PC-9 (cell line): ENCODE measurements at regions not wholly inside any gene's neighbourhood (a gene's known extent, or its start where the extent isn't known, plus 50 kb on each side); places are given as distances from the start of the nearest gene placed in this dataset.

ENCODE experiments used
- BruUV-seq: library from RNA; stranded (reverse); fragments of 400-500 nt; replicated peaks from 2 replicates; lab custom pipeline; 2021; lab: Mats Ljungman, UMichigan
- CTCF ChIA-PET: fragments of 300-600 bp; sonication (Branson Sonifier 250); formaldehyde crosslinking; loops from one replicate; lab custom pipeline; 2022; ENCODE audit warnings: antibody characterized with exemption; lab: Charles Lee
- POLR2A ChIA-PET: fragments of 300-600 bp; sonication (Branson Sonifier 250); formaldehyde crosslinking; loops from one replicate; lab custom pipeline; 2022; ENCODE audit warnings: antibody characterized with exemption; ENCODE audit not compliant: unreplicated experiment; lab: Charles Lee
- DNase-seq, 2 experiments: peaks; one replicate each; pipeline versions ENCODE4 v3.0.0 to v3.0.0-alpha.2; 2015 to 2022; ENCODE audit warnings: mixed read lengths in 1 of 2
- H2AFZ ChIP-seq: fragments of 200-600 bp; sonication (generic); 2 replicates; pipeline ENCODE4 v1.8.1; 2017; ENCODE audit warnings: antibody characterized with exemption
- H3F3A ChIP-seq: fragments of 200-600 bp; sonication (generic); 2 replicates; pipeline ENCODE4 v1.8.1; 2017; ENCODE audit warnings: antibody characterized with exemption, mild to moderate bottlenecking, low read depth; ENCODE audit not compliant: insufficient read depth
- H3K27ac ChIP-seq: fragments of 200-600 bp; sonication (generic); 2 replicates; pipeline ENCODE4 v1.6.1; 2016; ENCODE audit warnings: mixed run types
- H3K27me3 ChIP-seq: fragments of 200-600 bp; sonication (generic); 2 replicates; pipeline ENCODE4 v1.6.1; 2016; ENCODE audit warnings: low read depth, mixed run types; ENCODE audit not compliant: insufficient read depth
- H3K36me3 ChIP-seq: fragments of 200-600 bp; sonication (generic); 2 replicates; pipeline ENCODE4 v1.6.1; 2016; ENCODE audit warnings: low read depth, mixed run types
- H3K4me1 ChIP-seq: fragments of 200-600 bp; sonication (generic); replicated peaks from 2 replicates; pipeline ENCODE4 v1.6.1; 2016; ENCODE audit warnings: mixed run types; ENCODE audit not compliant: insufficient read depth
- H3K4me2 ChIP-seq: fragments of 200-600 bp; sonication (generic); 2 replicates; pipeline ENCODE4 v1.6.1; 2017; ENCODE audit warnings: mixed run types
- H3K4me3 ChIP-seq: fragments of 200-600 bp; sonication (generic); 2 replicates; pipeline ENCODE4 v1.6.1; 2016; ENCODE audit warnings: mixed run types
- H3K79me2 ChIP-seq: fragments of 200-600 bp; sonication (generic); 2 replicates; pipeline ENCODE4 v1.6.1; 2017; ENCODE audit warnings: low read depth, mixed run types
- H3K9me2 ChIP-seq: fragments of 200-600 bp; sonication (generic); 2 replicates; pipeline ENCODE4 v1.8.1; 2017; ENCODE audit warnings: mild to moderate bottlenecking; ENCODE audit not compliant: insufficient read depth
- H3K9me3 ChIP-seq: fragments of 200-600 bp; sonication (generic); 2 replicates; pipeline ENCODE4 v1.8.1; 2016; ENCODE audit warnings: low read depth; ENCODE audit not compliant: insufficient read depth
- H4K20me1 ChIP-seq: fragments of 200-600 bp; sonication (generic); 2 replicates; pipeline ENCODE4 v1.8.1; 2017; ENCODE audit not compliant: insufficient read depth
- CTCF ChIP-seq: fragments of 200-600 bp; sonication (generic); conservative IDR thresholded peaks from 2 replicates; pipeline ENCODE4 v1.6.1; 2017; ENCODE audit warnings: mixed run types, antibody characterized with exemption, mild to moderate bottlenecking, moderate library complexity
- EZH2 ChIP-seq: fragments of 200-600 bp; sonication (generic); IDR thresholded peaks from 2 replicates; pipeline ENCODE4 v1.8.0; 2017; ENCODE audit warnings: antibody characterized with exemption, low read depth
- intact Hi-C: fragments of 100-400 bp; cut with micrococcal nuclease; formaldehyde crosslinking; loops from one replicate; pipeline ENCODE4 v1.10.0; 2022; ENCODE audit not compliant: unreplicated experiment

- Histone ChIP-seq H3K27ac (no peak overlapping the region), H3F3A (no peaks in the 10 kb centered on the region), H3K4me3 (no peak overlapping the region), H3K4me1 (no peaks in the 10 kb centered on the region), H3K9me3 (no peaks in the 10 kb centered on the region), H3K79me2 (no peaks in the 10 kb centered on the region), H3K4me2 (no peak overlapping the region), H3K9me2 (no peaks in the 10 kb centered on the region), H3K27me3 (peaks cover 70% of the 10 kb centered on the region), H3K36me3 (no peaks in the 10 kb centered on the region), H4K20me1 (no peaks in the 10 kb centered on the region), H2AFZ (no peak overlapping the region)
- intact Hi-C loops: no loop called here
- no peak for DNase-seq
- BruUV-seq: no TSS peak
- POLR2A ChIA-PET: no interaction called here
- no peak for TF ChIP-seq CTCF
- no peak for TF ChIP-seq EZH2
- CTCF ChIA-PET: no interaction called here
Observed at GRCh38 chr9:120324461-120324860, 255.5 kb downstream of the CDK5RAP2 start.

- Histone ChIP-seq H3K79me2 (no peaks in the 10 kb centered on the region), H3K27me3 (peaks cover 59% of the 10 kb centered on the region), H3K36me3 (no peaks in the 10 kb centered on the region), H3K9me2 (no peaks in the 10 kb centered on the region), H3K4me3 (no peak overlapping the region), H3K27ac (no peak overlapping the region), H4K20me1 (no peaks in the 10 kb centered on the region), H3K9me3 (no peaks in the 10 kb centered on the region), H3F3A (no peaks in the 10 kb centered on the region), H2AFZ (no peak overlapping the region), H3K4me1 (no peaks in the 10 kb centered on the region), H3K4me2 (no peak overlapping the region)
- no peak for DNase-seq
- intact Hi-C loops: no loop called here
- CTCF ChIA-PET: no interaction called here
- TF ChIP-seq CTCF (no peak), EZH2 (no peak)
- POLR2A ChIA-PET: no interaction called here
- no TSS peak for BruUV-seq
Observed at GRCh38 chr9:120323125-120323524, 256.8 kb downstream of the CDK5RAP2 start.

GRCh38 chr9:120319452-120319851 is 260.5 kb downstream of the CDK5RAP2 start:
- ChIA-PET POLR2A (no interaction called here), CTCF (no interaction called here)
- TF ChIP-seq EZH2: no peak
- no peak for TF ChIP-seq CTCF
- Histone ChIP-seq H2AFZ (no peak overlapping the region), H3K4me1 (no peaks in the 10 kb centered on the region), H3K27me3 (peaks cover 49% of the 10 kb centered on the region), H3K4me3 (no peak overlapping the region), H3K9me3 (no peaks in the 10 kb centered on the region), H3K79me2 (no peaks in the 10 kb centered on the region), H3K27ac (no peak overlapping the region), H3K36me3 (no peaks in the 10 kb centered on the region), H3K4me2 (no peak overlapping the region), H4K20me1 (no peaks in the 10 kb centered on the region), H3F3A (no peaks in the 10 kb centered on the region), H3K9me2 (no peaks in the 10 kb centered on the region)
- no peak for DNase-seq
- no TSS peak for BruUV-seq
- intact Hi-C loops: no loop called here
